BJ (cell line): ENCODE measurements at regions not wholly inside any gene's neighbourhood (a gene's known extent, or its start where the extent isn't known, plus 50 kb on each side); places are given as distances from the start of the nearest gene placed in this dataset.

Source experiments
- CTCF ChIA-PET: fragments of 350-600 bp; formaldehyde crosslinking; extraction: SDS; loops from one replicate; lab custom pipeline; 2021; ENCODE audit warnings: antibody characterized with exemption, inconsistent platforms; lab: Yijun Ruan, JAX
- POLR2A ChIA-PET: fragments of 300-600 bp; sonication (Branson Sonifier 250); formaldehyde crosslinking; extraction: SDS; loops from one replicate; lab custom pipeline; 2021; ENCODE audit warnings: antibody characterized with exemption; lab: Charles Lee
- DNase-seq: peaks from one replicate; pipeline ENCODE4 v3.0.0-alpha.2; 2011; ENCODE audit warnings: low read depth
- H3K27me3 ChIP-seq: 2 replicates; pipeline ENCODE4 v1.6.0; 2011; ENCODE audit warnings: low read length; ENCODE audit not compliant: control insufficient read depth, insufficient read depth
- H3K36me3 ChIP-seq: 2 replicates; pipeline ENCODE4 v1.5.1; 2011; ENCODE audit warnings: low read length; ENCODE audit not compliant: control insufficient read depth, insufficient read depth
- H3K4me3 ChIP-seq: 2 replicates; pipeline ENCODE4 v1.5.1; 2011; ENCODE audit warnings: low read depth, mild to moderate bottlenecking, control low read depth, low read length
- TF ChIP-seq, protein P1 (sequence below): IDR thresholded peaks from 2 replicates; pipeline ENCODE4 v1.5.1; 2011; ENCODE audit warnings: low read depth, mild to moderate bottlenecking, control low read depth, inconsistent platforms, low read length, moderate library complexity; ENCODE audit not compliant: insufficient read depth

DNA sequence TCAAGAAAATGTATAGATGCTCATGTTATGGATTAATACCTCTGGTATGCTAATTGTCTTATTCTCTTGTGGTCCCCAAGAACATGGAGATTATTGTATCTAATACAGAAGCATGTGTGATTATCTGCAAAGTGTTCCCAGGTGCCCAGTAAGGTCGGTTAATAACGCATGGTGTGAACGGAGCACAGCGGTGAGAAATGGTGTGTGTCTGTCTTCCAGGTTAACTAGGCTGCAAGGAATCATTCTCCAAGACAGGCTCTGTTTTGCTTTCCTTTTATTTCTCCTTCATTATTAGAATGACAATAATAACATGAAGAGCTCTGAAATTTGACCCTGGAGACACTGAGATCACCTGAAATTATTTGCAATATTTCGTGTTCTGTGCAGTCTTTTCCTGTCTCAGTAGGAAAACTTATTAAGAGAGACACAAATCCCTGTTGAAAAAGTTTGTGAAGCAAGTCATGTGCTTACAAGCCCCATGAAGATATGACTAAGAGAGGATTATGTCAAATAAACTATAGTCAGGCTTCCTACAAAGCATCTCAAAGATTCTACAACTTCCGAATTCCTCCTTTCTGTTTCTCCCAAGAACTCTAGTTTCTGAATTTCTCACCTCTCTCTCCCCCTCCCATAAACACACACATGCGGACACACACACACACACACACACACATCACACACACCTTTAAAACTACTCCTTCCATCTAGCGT lies 230.9 kb downstream of the HS3ST1 start:
- no peak for DNase-seq
- ChIA-PET POLR2A (no interaction called here), CTCF (no interaction called here)
- no peak overlapping the region for H3K4me3 ChIP-seq
- no peaks in the 10 kb centered on the region for H3K36me3 ChIP-seq
- no peaks in the 10 kb centered on the region for H3K27me3 ChIP-seq
- TF ChIP-seq, protein P1, sequence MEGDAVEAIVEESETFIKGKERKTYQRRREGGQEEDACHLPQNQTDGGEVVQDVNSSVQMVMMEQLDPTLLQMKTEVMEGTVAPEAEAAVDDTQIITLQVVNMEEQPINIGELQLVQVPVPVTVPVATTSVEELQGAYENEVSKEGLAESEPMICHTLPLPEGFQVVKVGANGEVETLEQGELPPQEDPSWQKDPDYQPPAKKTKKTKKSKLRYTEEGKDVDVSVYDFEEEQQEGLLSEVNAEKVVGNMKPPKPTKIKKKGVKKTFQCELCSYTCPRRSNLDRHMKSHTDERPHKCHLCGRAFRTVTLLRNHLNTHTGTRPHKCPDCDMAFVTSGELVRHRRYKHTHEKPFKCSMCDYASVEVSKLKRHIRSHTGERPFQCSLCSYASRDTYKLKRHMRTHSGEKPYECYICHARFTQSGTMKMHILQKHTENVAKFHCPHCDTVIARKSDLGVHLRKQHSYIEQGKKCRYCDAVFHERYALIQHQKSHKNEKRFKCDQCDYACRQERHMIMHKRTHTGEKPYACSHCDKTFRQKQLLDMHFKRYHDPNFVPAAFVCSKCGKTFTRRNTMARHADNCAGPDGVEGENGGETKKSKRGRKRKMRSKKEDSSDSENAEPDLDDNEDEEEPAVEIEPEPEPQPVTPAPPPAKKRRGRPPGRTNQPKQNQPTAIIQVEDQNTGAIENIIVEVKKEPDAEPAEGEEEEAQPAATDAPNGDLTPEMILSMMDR = no peak

- no peak for DNase-seq
- Histone ChIP-seq H3K36me3 (no peaks in the 10 kb centered on the region), H3K27me3 (no peaks in the 10 kb centered on the region), H3K4me3 (no peak overlapping the region)
- ChIA-PET POLR2A (no interaction called here), CTCF (no interaction called here)
- TF ChIP-seq, protein P1 = no peak
Observed at GRCh38 chr4:11196927-11197522, 231.7 kb downstream of the HS3ST1 start.

DNA sequence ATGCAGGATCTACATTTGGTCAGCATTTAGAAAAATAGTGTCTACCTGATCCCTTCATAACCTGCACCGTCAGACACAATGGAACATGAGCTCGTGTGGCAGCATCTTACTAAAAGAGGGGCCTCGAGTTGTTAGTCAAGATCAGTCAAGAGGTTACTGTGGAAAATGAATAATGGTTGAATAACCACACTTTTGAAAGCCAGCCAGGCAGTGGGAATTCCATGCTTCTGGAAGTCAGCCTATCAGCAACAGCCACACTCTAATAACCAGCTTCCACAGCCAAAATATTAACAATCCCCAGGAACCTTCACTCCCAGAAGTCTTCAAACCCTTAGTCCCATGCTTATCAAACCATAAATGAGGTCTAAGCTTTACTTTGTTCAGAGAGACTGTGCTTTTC lies 234.3 kb downstream of the HS3ST1 start:
- POLR2A ChIA-PET = no interaction called here
- DNase-seq = no peak
- Histone ChIP-seq H3K4me3 (no peak overlapping the region), H3K27me3 (no peaks in the 10 kb centered on the region), H3K36me3 (no peaks in the 10 kb centered on the region)
- TF ChIP-seq, protein P1 = no peak
- CTCF ChIA-PET = no interaction called here

GRCh38 chr4:11189756-11190155 lies 238.9 kb downstream of the HS3ST1 start:
- ChIA-PET CTCF (no interaction called here), POLR2A (no interaction called here)
- Histone ChIP-seq H3K4me3 (no peak overlapping the region), H3K36me3 (no peaks in the 10 kb centered on the region), H3K27me3 (no peaks in the 10 kb centered on the region)
- DNase-seq = no peak
- TF ChIP-seq, protein P1 = no peak

- ChIA-PET CTCF (no interaction called here), POLR2A (no interaction called here)
Observed at GRCh38 chr4:11183356-11183740, 245.3 kb downstream of the HS3ST1 start.

More at GRCh38 chr4:11183356-11183740, 245.3 kb downstream of the HS3ST1 start:
- Histone ChIP-seq H3K36me3 (no peaks in the 10 kb centered on the region), H3K27me3 (no peaks in the 10 kb centered on the region), H3K4me3 (no peak overlapping the region)
- no peak for DNase-seq
- TF ChIP-seq, protein P1 = no peak
